HG03460 (cell line): ENCODE measurements at regions not wholly inside any gene's neighbourhood (a gene's known extent, or its start where the extent isn't known, plus 50 kb on each side); places are given as distances from the start of the nearest gene placed in this dataset.
"Not testable (repeated sequence)": the region's sequence is repeated elsewhere in the genome, so short reads cannot be mapped to it uniquely, and the experiment has no call there.

ENCODE experiments used
- ATAC-seq: cut with Tn5 transposase; IDR thresholded peaks from one replicate; pipeline ENCODE4 v1.9.1; 2021; ENCODE audit not compliant: unreplicated experiment

- no peak for ATAC-seq
Observed at GRCh38 chr4:166153548-166153947, 280.5 kb downstream of the TLL1 start.

- ATAC-seq = no peak
Observed at GRCh38 chr4:166162327-166162726, 289.3 kb downstream of the TLL1 start.

GRCh38 chr4:166165829-166166420, 292.9 kb downstream of the TLL1 start:
- peak; percentile 99 for ATAC-seq

- ATAC-seq = no peak
Observed at GRCh38 chr4:166169111-166169510, 296.1 kb downstream of the TLL1 start.

- no peak for ATAC-seq
Observed at GRCh38 chr4:166172619-166173018, 299.6 kb downstream of the TLL1 start.

- ATAC-seq = no peak
Observed at GRCh38 chr4:166174717-166175490, 301.9 kb downstream of the TLL1 start.

GRCh38 chr4:166182145-166182544, 309.1 kb downstream of the TLL1 start:
- no peak for ATAC-seq

- ATAC-seq = no peak
Observed at GRCh38 chr4:166195101-166195500, 322.1 kb downstream of the TLL1 start.

GRCh38 chr4:166197166-166197565, 324.1 kb downstream of the TLL1 start:
- ATAC-seq = no peak

- no peak for ATAC-seq
Observed at GRCh38 chr4:166198041-166198440, 325.0 kb downstream of the TLL1 start.

- no peak for ATAC-seq
Observed at GRCh38 chr4:166198516-166199310, 325.7 kb downstream of the TLL1 start.

- ATAC-seq = no peak
Observed at GRCh38 chr4:166202991-166203390, 330.0 kb downstream of the TLL1 start.

GRCh38 chr4:166212326-166212725, 339.3 kb downstream of the TLL1 start:
- not testable (repeated sequence) for ATAC-seq

GRCh38 chr4:166222271-166222670, 349.2 kb downstream of the TLL1 start:
- no peak for ATAC-seq

GRCh38 chr4:166228112-166228511, 355.1 kb downstream of the TLL1 start:
- no peak for ATAC-seq

- no peak for ATAC-seq
Observed at GRCh38 chr4:166229799-166230198, 356.8 kb downstream of the TLL1 start.

GRCh38 chr4:166230841-166231240, 357.8 kb downstream of the TLL1 start:
- no peak for ATAC-seq

- ATAC-seq = no peak
Observed at GRCh38 chr4:166239354-166239753, 366.3 kb downstream of the TLL1 start.

- no peak for ATAC-seq
Observed at GRCh38 chr4:166252487-166253402, 379.7 kb downstream of the TLL1 start.

- ATAC-seq = no peak
Observed at GRCh38 chr4:166257276-166257675, 384.2 kb downstream of the TLL1 start.

GRCh38 chr4:166257891-166258290, 384.9 kb downstream of the TLL1 start:
- ATAC-seq = no peak
